HG03460 (cell line): ENCODE measurements at regions not wholly inside any gene's neighbourhood (a gene's known extent, or its start where the extent isn't known, plus 50 kb on each side); places are given as distances from the start of the nearest gene placed in this dataset.

Experiments
- ATAC-seq: cut with Tn5 transposase; IDR thresholded peaks from one replicate; pipeline ENCODE4 v1.9.1; 2021; ENCODE audit not compliant: unreplicated experiment

DNA sequence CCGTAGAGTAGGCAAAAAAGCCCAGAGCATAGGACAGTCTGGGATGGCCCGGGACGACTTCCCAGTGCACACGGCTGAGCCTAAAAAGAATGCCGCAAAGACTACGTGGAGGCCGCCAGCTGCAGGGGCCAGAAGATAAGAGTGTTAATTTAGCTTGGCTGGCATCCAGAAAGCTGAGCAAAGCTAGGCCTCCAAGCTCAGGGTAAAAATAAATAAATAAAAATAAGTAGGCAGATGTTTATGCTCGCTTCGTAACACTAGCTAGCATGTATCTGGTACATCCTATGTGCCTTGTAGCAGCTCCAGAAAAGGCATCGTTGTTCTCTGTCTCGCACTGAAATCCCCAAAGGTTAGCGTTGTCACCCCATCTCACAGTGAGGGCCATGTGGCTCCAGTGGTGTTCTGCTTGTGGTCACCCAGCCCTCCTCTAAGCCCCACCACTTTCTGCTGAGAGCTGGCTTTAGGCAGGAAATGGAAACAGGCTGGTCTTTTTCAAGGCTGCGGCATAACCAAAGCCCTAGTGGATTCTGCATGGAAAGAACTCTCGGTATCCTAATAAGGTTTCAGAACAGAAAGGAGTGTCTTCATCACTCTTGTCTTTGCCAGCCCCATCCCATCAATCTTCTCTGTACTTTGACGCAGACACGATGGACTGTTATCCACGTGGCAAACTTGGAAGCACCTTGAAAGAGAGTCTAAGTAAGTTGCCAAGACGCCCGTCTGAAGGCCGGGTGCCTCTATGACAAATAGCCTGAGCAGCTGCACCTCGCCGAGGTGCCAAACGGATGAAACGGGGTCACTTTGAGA, 58.1 kb upstream of the MEF2A start:
- ATAC-seq = no peak

DNA sequence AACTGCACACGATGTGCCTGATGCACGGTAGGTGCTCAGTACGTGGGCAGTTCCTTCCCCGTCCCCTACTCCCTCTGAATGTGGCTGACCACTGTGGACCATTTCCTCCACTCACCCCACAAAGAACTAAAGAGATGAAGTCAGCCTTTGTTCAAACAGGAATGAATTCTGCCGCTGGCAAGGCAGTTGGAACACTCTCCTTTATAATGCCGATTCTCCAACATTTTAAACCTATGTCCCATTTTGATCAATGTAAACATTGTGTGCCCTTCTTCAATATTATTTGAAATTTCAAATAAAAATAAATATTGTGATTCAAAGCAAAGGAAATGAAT, 57.5 kb upstream of the MEF2A start:
- ATAC-seq = no peak

- no peak for ATAC-seq
These were observed 56.9 kb upstream of the MEF2A start for GRCh38 chr15:99508852-99509251.

- ATAC-seq = peak; percentile 13
These were observed 55.9 kb upstream of the MEF2A start for GRCh38 chr15:99509686-99510461.

DNA sequence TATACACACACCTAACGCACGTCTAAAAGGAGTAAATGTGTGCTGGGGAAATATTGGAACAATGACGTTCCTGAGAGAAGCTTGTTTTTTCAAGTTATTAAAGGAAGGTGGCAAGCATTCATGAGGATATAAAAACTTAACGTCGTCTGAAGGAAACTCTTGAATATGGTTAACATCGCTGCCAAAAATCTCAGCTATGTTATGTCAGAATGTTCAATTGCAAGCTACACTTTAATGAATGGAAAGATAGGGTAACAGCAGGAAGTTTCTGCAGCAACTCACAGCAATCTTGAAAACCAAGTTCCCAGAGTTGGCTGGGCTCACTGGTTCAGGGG, 54.3 kb upstream of the MEF2A start:
- ATAC-seq = no peak

DNA sequence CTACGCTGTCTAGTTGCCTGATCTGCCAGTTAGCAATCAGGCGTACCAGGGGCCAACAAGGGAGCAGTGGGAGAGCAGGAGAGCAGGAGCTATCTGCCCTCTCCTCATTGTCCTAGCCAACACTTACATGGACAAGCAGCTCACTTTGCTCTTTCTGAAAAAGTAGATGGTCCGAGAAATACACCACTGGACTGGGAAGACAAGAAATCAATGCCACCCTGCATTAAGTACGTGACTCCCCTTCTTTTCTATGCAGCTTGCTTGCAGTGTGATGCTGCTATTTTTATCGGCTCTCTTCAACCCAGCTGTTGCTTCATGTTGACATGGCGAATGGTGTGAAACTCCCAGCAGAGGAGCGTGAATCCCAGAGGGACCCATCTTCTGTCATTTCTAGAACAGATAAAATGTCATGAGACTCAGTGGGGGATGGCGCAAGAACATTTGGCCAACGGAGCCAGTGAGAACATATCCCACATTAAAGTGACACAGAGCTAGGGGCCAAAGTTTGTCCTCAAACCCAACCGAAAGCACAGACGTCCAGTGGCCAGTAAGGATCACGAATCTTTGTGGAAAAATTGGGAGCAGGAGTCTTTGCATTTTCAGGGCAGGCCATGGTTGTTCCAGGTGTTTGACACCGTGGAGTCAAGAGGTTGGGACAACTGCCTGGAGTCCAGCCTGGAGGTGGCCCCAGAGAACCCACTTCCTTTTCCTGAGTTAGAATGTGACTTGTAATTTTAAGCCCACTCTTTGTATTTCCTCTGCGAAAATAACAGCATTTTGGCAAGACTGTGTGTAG, 53.7 kb upstream of the MEF2A start:
- peak; percentile 63 for ATAC-seq

- no peak for ATAC-seq
These were observed 51.5 kb upstream of the MEF2A start for GRCh38 chr15:99514306-99514705.
